Dedifferentiated amniotic fluid mesenchymal stem cell (primary cell): ENCODE measurements at regions not wholly inside any gene's neighbourhood (a gene's known extent, or its start where the extent isn't known, plus 50 kb on each side); places are given as distances from the start of the nearest gene placed in this dataset.

ENCODE experiments used
- DNase-seq: peaks from one replicate; pipeline ENCODE4 v3.0.0-alpha.2; 2016; ENCODE audit errors: extremely low spot score

DNA sequence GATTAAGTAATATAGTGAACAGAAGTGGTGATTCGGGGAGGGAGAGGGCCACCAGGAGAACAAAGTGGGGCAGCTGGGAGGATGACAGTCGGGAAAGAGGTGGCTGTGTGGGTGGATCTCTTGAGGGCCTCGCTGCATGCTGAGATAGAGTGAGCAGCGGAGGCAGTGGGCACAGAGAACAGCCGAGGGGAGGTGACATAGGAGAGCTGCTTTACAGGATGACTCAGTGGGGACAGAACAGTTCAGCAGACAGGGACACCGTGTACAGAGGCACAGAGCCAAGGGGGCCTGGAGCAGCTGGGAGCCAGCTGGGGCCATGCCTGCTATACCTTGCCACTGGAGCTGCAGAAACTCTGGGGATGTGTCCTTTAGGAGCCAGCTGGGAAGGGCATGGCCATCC lies 273.9 kb downstream of the GADD45G start:
- no peak for DNase-seq

DNA sequence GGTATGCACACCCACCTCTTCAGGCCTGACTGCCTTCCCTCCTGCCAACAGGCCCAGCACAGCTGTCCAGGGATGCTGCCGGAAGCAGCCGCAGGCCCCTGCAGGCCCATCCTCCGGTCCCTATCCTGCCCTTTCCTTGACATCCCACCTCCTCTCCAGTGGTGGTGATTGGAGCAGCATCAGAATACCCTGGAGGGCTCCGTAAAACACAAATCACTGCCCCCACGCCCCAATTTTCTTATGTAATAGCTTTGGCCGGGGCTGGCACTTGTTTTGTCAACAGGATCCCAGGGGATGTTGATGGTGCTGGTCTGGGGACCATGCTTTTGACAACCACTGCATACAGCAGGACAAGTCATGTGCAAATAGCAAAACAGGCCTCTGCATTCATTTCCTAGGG lies 274.5 kb downstream of the GADD45G start:
- DNase-seq, result no peak

- no peak for DNase-seq
Observed at GRCh38 chr9:89879701-89880100, 274.9 kb downstream of the GADD45G start.

- no peak for DNase-seq
Observed at GRCh38 chr9:89880161-89880560, 275.3 kb downstream of the GADD45G start.

DNA sequence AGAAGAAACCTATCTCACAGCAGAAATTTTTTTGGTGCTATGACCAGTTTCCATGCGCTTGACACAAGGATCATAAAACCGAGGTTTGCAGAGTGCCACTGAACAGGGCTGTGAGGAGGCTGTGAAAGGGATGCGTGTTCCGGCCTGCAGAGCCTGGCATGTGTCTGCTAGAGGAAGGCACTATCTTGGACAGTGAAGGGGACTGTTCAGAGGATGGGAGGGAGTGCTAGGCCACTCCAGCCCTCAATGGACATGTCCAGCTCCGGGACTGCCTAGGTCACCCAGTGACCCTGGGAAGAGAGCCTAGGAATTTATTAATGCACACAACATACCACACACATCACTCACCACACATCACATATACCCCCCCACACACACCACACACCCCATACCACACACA lies 275.9 kb downstream of the GADD45G start:
- DNase-seq, result no peak

GRCh38 chr9:89881431-89881830 lies 276.6 kb downstream of the GADD45G start:
- no peak for DNase-seq

DNA sequence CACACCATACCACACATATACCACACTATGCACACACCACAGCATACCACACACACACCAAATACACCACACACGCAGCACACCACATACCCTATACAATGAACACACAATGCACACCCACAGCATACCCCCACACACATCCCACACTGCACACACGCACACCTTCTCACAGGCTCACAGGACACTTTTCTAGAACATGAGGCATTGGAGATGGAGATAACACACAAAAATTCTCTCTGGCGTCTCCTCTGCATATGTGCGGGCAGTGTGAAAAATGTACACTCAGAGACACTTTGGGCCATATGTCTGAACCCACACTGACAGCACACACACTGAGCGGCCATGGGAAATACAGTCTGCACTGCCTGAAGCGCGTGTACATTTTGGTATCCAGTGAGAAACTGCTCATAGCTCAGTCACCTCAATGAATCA lies 278.1 kb downstream of the GADD45G start:
- no peak for DNase-seq

- DNase-seq, result no peak
Observed at GRCh38 chr9:89883401-89884341, 278.9 kb downstream of the GADD45G start.

- no peak for DNase-seq
Observed at GRCh38 chr9:89884356-89885083, 279.7 kb downstream of the GADD45G start.

- no peak for DNase-seq
Observed at GRCh38 chr9:89885156-89885555, 280.3 kb downstream of the GADD45G start.

GRCh38 chr9:89886281-89886700 lies 281.5 kb downstream of the GADD45G start:
- DNase-seq, result no peak

GRCh38 chr9:89887286-89887685 lies 282.5 kb downstream of the GADD45G start:
- DNase-seq, result no peak

DNA sequence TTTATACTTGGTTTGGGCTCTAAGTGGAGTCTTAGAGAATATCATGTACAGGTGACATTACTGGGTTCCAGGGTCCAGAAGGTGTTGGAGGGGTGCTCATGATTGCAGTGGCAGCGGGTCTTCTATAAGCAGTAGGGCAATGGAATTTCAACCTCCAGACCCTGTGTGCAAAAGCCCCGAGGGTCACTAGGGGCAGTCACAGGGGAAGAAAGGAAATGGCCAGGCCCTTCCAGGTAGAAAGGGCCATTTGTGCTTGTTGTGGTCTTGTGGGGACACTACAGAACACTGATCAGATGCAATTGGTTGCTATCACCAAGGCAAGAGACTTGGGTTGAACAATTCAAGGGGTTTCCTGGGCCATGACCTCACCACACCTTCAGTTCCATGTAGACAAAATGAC lies 283.4 kb downstream of the GADD45G start:
- no peak for DNase-seq

DNA sequence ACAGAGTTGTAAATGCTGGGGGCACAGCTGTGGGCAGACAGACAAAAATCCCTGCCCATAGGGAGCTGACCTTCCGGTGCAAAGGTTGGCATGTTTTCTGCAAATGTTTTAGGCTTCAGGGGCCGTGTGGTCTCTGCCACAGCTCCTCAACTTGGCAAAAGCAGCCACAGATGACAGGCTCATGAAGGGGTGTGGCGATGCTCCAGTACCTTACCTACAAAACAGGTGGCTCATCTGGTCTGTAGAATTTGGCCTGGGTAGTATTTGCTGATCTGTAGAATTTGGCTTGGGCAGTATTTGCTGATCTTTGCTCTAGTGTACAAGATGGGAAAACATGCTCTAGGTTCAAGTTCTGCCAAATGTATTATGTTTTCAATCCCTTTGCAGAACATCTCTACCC lies 283.9 kb downstream of the GADD45G start:
- DNase-seq, result no peak

DNA sequence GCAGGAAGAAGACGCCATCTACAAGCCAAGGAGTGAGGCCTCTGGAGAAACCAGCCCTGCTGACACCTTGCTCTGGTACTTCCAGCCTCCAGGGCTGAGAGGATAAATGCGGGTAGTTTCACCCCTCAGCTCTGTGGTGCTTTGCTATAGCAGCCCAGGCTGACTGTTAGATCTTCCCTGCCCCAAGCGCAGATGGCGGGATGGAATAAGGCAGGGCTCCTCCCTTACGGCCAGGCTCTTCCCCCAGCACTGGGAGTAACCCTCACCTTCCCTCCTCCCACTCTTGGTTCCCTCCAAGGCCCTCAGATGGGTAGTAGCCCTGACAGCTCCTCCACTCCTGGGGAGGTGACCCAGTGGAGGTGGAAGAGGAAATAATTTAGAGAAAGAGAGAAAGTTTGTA lies 285.1 kb downstream of the GADD45G start:
- no peak for DNase-seq

- no peak for DNase-seq
Observed at GRCh38 chr9:89890326-89890980, 285.6 kb downstream of the GADD45G start.

DNA sequence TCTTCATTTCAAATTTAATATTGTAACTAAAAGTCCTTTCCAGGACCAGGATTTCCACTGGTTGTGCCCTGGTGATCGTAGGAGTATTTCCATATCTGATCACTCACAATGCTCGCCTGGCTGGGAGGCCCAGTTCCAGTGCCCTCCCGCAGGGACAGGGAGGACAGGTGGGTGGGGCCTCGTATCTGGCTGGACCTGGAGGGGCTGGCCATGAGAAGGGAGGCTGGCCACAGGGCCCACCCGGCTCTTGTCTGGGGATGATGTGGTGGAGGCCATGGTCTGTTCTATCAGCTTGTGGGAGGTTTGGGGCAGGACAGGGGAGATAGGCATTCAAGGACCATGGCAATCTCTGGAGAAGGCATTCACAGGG lies 286.4 kb downstream of the GADD45G start:
- no peak for DNase-seq

GRCh38 chr9:89891591-89892304 lies 286.9 kb downstream of the GADD45G start:
- DNase-seq, result no peak

GRCh38 chr9:89892920-89893319 lies 288.1 kb downstream of the GADD45G start:
- no peak for DNase-seq

DNA sequence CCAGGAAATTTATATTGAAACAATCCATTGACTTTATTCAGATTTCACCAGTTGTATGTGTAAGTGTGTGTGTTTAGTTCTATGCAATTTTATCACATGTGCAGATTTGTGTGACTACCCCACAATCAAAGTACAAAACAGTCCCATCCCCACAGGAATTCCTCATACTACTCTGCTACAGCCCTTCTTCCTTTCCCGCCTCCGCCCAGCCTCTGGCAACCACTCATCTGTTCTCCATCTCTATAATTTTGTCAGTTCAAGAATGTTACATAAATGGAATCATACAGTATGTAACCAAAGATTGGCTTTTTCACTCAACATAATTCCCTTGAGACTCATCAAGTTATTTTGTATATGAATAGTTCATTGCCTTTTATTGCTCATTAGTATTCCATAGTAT lies 289.1 kb downstream of the GADD45G start:
- DNase-seq, result no peak

GRCh38 chr9:89896806-89897340 lies 292.1 kb downstream of the GADD45G start:
- no peak for DNase-seq

- DNase-seq, result no peak
Observed at GRCh38 chr9:89899573-89899972, 294.8 kb downstream of the GADD45G start.
